Erythroblast (primary cell): ENCODE measurements at regions not wholly inside any gene's neighbourhood (a gene's known extent, or its start where the extent isn't known, plus 50 kb on each side); places are given as distances from the start of the nearest gene placed in this dataset.

Source experiments
- GATA1 ChIP-seq: IDR thresholded peaks from 2 replicates; pipeline ENCODE4 v1.6.1; 2011; ENCODE audit warnings: low read depth, mild to moderate bottlenecking, control low read depth, low read length, moderate library complexity
- POLR2A ChIP-seq: IDR thresholded peaks from 2 replicates; pipeline ENCODE4 v1.6.1; 2011; ENCODE audit warnings: mild to moderate bottlenecking, low read length

DNA sequence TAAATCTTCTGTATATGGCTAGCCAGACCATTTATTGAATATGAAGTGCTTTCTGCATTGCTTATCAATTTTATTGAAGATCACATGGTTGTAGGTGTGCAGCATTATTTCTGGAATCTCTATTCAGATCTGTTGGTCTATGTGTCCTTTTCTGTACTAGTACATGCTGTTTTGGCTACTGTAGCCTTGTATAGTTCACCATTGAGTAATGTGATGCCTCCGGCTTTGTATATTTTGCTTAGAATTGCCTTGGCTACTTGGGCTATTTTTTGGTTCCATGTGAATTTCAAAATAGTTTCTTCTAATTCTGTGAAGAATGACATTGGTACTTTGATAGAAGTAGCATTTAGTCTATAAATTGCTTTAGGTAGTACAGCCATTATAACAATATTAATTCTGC, 1187.2 kb downstream of the XPNPEP1 start:
- TF ChIP-seq POLR2A = no peak
- no peak for TF ChIP-seq GATA1
